Stimulated activated effector memory CD8-positive, alpha-beta T cell treated with anti-CD3 and anti-CD28 coated beads, Interleukin-12 subunit alpha, Interleukin-12 subunit beta, amount 100 ng/mL, for 72 hours (primary cell): ENCODE measurements at regions not wholly inside any gene's neighbourhood (a gene's known extent, or its start where the extent isn't known, plus 50 kb on each side); places are given as distances from the start of the nearest gene placed in this dataset.

ENCODE experiments used
- ATAC-seq: fragments of 150-1000 bp; cut with Tn5 transposase; 2 replicates; pipeline ENCODE4 v1.10.0; 2021
- DNase-seq, 2 donors: peaks; one replicate each; pipeline ENCODE4 v3.0.0; 2021 to 2022; ENCODE audit warnings: low spot score in 2 of 2
- H3K27ac Mint-ChIP-seq: one replicate; pipeline ENCODE4 v1.8.0; 2022; ENCODE audit warnings: mild to moderate bottlenecking, mixed read lengths
- H3K36me3 Mint-ChIP-seq: one replicate; pipeline ENCODE4 v1.8.0; 2022; ENCODE audit warnings: mild to moderate bottlenecking, mixed read lengths
- H3K4me1 Mint-ChIP-seq: one replicate; pipeline ENCODE4 v1.8.0; 2022; ENCODE audit warnings: mixed read lengths
- H3K4me3 Mint-ChIP-seq: one replicate; pipeline ENCODE4 v1.8.0; 2022; ENCODE audit warnings: mild to moderate bottlenecking, mixed read lengths
- H3K9me3 Mint-ChIP-seq: one replicate; pipeline ENCODE4 v1.8.0; 2022; ENCODE audit warnings: mixed read lengths

GRCh38 chr6:112713402-112713801, 366.3 kb downstream of the RFPL4B start:
- Mint-ChIP-seq H3K4me1 (no peaks in the 10 kb centered on the region), H3K4me3 (no peak overlapping the region), H3K36me3 (no peaks in the 10 kb centered on the region), H3K27ac (no peak overlapping the region), H3K9me3 (peaks cover 6% of the 10 kb centered on the region)
- DNase-seq (no peak), ATAC-seq (no peak)

DNA sequence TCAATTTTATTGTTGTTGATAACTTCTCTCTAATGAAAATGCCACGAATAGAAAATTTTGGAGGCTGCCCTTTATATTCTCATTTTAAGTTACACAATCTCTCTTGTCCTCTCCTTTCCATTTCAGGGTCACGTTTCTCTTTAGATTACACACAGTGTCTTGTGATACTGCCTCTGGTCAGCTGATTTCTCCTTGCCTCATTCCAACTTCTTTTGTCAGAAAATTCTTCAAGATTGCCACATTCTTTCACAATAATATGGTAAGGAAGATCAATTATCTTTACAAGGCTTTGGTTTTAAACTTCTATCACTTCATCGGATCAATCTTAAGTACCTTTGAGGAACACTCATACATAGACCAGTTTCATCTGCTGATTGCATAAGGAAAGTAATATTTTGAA, 370.3 kb downstream of the RFPL4B start:
- H3K4me3 Mint-ChIP-seq = no peak overlapping the region

GRCh38 chr6:112717856-112718255, 370.7 kb downstream of the RFPL4B start:
- DNase-seq (no peak), ATAC-seq (no peak)
- Mint-ChIP-seq H3K9me3 (peaks cover 4% of the 10 kb centered on the region), H3K4me3 (no peak overlapping the region), H3K36me3 (no peaks in the 10 kb centered on the region), H3K27ac (no peak overlapping the region), H3K4me1 (no peaks in the 10 kb centered on the region)

More for the DNA sequence above, 370.3 kb downstream of the RFPL4B start:
- Mint-ChIP-seq H3K36me3 (no peaks in the 10 kb centered on the region), H3K27ac (no peak overlapping the region), H3K4me1 (no peaks in the 10 kb centered on the region), H3K9me3 (peaks cover 4% of the 10 kb centered on the region)
- no peak for DNase-seq
- ATAC-seq = no peak

GRCh38 chr6:112725541-112726085, 378.5 kb downstream of the RFPL4B start:
- Mint-ChIP-seq H3K9me3 (peaks cover 6% of the 10 kb centered on the region), H3K36me3 (no peaks in the 10 kb centered on the region), H3K4me1 (no peaks in the 10 kb centered on the region), H3K27ac (no peak overlapping the region), H3K4me3 (no peak overlapping the region)
- no peak for ATAC-seq
- DNase-seq = no peak

DNA sequence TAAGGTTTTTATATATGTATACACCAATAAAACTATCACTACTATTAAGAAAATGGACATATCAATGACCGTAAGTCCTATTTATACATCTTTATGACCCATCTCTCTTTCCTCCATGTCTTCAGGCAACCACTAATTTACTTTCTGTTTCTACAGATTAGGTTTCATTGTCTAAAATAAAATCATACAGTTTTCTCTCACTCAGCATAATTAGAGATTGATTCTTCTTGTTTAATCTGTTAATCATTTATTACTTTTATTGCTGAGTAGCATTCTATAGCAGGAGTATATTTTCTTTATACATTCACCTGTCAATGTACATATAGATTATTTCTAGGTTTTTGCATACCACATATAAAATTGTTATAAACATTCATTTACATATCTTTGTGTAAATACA, 388.0 kb downstream of the RFPL4B start:
- Mint-ChIP-seq H3K4me1 (no peaks in the 10 kb centered on the region), H3K36me3 (no peaks in the 10 kb centered on the region), H3K27ac (no peak overlapping the region), H3K9me3 (peaks cover 21% of the 10 kb centered on the region), H3K4me3 (no peak overlapping the region)
- DNase-seq = no peak
- no peak for ATAC-seq

DNA sequence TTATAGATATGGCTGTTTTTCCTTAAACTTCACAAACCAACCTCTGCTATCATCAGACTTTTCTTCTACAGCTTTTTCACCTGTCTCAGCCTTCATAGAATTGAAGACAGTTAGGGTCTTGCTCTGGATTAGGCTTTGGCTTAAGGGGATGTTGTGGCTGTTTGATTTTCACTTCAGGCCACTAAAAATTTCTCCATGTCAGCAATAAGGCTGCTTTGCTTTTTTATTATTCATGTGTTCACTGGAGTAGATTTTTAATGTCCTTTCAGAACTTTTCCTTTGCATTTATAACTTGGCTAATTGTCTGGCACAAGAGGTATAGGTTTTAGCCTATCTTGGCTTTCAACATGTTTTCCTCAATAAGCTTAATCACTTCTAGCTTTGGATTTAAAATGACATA, 392.6 kb downstream of the RFPL4B start:
- DNase-seq = no peak
- no peaks in the 10 kb centered on the region for H3K36me3 Mint-ChIP-seq

DNA sequence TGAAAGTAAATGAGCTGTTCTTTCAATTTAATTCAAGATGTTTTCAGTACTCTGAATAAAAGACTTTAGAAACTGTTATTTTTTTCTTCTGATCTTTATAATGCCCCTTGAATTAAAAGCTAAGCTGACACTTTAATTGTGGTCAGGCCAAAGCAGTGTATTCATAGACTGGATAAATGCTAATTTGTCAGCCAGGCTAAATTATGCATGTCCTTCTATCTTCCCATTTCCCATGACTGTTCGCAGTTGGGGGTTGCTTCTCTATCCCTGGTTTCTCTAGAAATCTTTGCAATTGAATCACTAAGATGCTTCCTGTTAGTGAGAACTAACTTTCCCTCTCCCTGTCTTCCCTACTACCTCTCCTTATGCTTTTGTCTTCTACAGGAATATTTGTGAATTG, 396.2 kb downstream of the RFPL4B start:
- Mint-ChIP-seq H3K27ac (no peak overlapping the region), H3K4me3 (no peak overlapping the region), H3K36me3 (no peaks in the 10 kb centered on the region), H3K9me3 (peaks cover 3% of the 10 kb centered on the region), H3K4me1 (no peaks in the 10 kb centered on the region)
- no peak for ATAC-seq
- no peak for DNase-seq

More for the DNA sequence above, 392.6 kb downstream of the RFPL4B start:
- Mint-ChIP-seq H3K4me3 (no peak overlapping the region), H3K9me3 (peaks cover 8% of the 10 kb centered on the region), H3K27ac (no peak overlapping the region), H3K4me1 (no peaks in the 10 kb centered on the region)
- ATAC-seq = no peak

DNA sequence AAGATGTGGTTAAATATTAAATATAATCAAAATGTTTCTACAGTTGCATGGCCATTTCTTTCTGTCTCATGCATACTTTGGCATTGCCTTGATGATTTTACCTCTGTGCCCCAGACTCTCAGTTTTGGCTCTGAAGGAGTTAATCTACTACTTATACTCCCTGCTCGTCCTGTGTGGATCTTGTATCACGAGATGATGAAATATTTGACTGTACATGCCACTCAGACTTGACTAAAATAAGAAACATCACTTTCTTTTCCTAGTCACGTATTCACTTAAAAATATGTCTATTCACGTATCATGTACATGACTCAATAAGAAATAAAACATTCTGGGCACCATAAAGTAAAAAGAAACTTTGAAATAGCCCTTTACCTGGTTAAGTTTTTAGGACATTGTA, 397.7 kb downstream of the RFPL4B start:
- no peak overlapping the region for H3K4me3 Mint-ChIP-seq

DNA sequence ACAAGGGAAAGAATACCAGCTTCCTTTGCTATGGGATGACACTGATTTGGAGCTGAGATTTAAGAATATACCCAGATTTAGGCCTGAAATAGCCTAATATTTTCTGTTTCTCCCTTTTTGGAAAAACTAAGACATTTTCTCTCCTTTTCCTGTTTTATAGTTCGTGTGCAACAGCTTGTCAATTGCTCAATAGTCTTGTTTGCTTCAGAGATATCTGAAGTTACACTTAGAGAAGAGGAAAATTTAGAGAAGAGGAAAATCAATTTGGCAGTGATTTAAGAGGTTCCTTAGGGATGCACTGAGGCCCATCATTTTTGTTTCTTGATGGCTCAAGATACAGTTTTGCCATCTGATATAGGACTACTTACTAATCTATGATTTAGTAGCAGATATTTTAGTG, 398.6 kb downstream of the RFPL4B start:
- Mint-ChIP-seq H3K4me3 (no peak overlapping the region), H3K4me1 (no peaks in the 10 kb centered on the region), H3K36me3 (no peaks in the 10 kb centered on the region), H3K27ac (no peak overlapping the region), H3K9me3 (peaks cover 3% of the 10 kb centered on the region)
- DNase-seq (no peak), ATAC-seq (no peak)

More for the DNA sequence above, 397.7 kb downstream of the RFPL4B start:
- no peak for ATAC-seq
- DNase-seq = no peak
- Mint-ChIP-seq H3K36me3 (no peaks in the 10 kb centered on the region), H3K4me1 (no peaks in the 10 kb centered on the region), H3K27ac (no peak overlapping the region), H3K9me3 (peaks cover 3% of the 10 kb centered on the region)

DNA sequence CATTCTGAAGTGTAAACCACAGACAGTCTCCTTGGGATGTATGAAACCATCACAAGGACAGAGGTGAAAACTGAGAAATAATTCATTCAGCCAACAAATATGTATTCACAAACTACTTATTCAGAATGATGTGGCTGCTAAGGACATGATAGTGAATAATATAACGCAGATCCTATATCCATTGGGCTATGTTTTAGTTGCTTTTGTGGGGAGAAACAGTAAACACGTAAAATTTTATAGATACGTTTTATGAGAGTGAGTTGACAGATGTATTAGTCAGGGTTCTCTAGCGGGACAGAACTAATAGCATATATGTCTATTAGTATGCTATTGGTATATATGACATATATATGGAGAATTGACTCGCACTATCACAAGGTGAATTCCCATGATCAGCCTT, 402.5 kb downstream of the RFPL4B start:
- DNase-seq (no peak), ATAC-seq (no peak)
- Mint-ChIP-seq H3K27ac (no peak overlapping the region), H3K4me3 (no peak overlapping the region), H3K4me1 (no peaks in the 10 kb centered on the region), H3K9me3 (peaks cover 7% of the 10 kb centered on the region), H3K36me3 (no peaks in the 10 kb centered on the region)

- H3K27ac Mint-ChIP-seq = no peak overlapping the region
These were observed 405.2 kb downstream of the RFPL4B start for GRCh38 chr6:112752305-112752704.

GRCh38 chr6:112752791-112753190, 405.7 kb downstream of the RFPL4B start:
- Mint-ChIP-seq H3K27ac (no peak overlapping the region), H3K36me3 (no peaks in the 10 kb centered on the region), H3K4me1 (no peaks in the 10 kb centered on the region), H3K4me3 (no peak overlapping the region), H3K9me3 (peaks cover 7% of the 10 kb centered on the region)
- DNase-seq (no peak), ATAC-seq (no peak)

More at GRCh38 chr6:112752305-112752704, 405.2 kb downstream of the RFPL4B start:
- Mint-ChIP-seq H3K9me3 (peaks cover 7% of the 10 kb centered on the region), H3K4me3 (no peak overlapping the region), H3K4me1 (no peaks in the 10 kb centered on the region), H3K36me3 (no peaks in the 10 kb centered on the region)
- DNase-seq = no peak
- no peak for ATAC-seq

- Mint-ChIP-seq H3K36me3 (no peaks in the 10 kb centered on the region), H3K4me3 (no peak overlapping the region), H3K27ac (no peak overlapping the region), H3K4me1 (no peaks in the 10 kb centered on the region), H3K9me3 (peaks cover 9% of the 10 kb centered on the region)
- DNase-seq (no peak), ATAC-seq (no peak)
These were observed 413.7 kb downstream of the RFPL4B start for GRCh38 chr6:112760831-112761230.

DNA sequence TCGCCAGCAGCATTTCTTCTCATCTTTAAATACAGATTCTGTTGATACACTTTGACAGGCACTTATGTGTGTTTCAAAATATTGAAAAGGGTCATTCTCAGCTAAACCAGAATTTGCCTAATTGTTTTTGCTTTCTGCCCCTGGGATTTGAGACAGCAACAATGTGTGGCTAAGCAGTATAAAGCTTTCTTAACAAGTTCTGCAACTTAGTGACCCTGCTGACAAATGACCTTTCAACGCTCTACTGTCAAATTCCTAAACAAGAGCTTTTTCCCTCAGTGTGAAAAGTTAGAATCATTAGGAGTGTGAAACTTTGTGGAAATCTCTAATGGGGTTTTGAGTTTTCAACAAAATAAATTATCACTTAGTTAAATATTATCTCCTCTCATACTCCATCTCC, 414.6 kb downstream of the RFPL4B start:
- Mint-ChIP-seq H3K4me1 (no peaks in the 10 kb centered on the region), H3K27ac (no peak overlapping the region), H3K36me3 (no peaks in the 10 kb centered on the region), H3K9me3 (peaks cover 12% of the 10 kb centered on the region), H3K4me3 (no peak overlapping the region)
- DNase-seq (no peak), ATAC-seq (no peak)

DNA sequence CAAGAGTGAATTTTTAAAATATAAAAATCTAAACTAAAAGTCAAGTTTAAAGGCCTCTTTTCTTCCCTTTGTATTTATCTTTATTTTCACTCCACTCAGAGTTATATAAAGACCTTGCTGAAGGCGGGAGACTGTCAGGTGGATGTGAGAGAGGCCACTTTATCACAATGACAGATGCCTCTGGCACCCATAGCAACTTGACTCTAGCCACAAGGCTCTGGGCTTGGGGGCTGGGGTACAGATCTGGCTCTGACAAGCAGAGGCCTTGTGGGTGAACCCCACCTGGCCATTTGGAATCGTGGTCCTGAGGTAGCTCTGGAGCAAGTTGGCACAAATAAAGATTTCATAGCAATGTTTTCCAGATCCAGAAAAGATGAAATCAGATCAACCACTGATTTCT, 417.2 kb downstream of the RFPL4B start:
- DNase-seq = no peak
- Mint-ChIP-seq H3K36me3 (no peaks in the 10 kb centered on the region), H3K9me3 (peaks cover 18% of the 10 kb centered on the region), H3K4me3 (no peak overlapping the region), H3K4me1 (no peaks in the 10 kb centered on the region), H3K27ac (no peak overlapping the region)
- ATAC-seq = no peak

DNA sequence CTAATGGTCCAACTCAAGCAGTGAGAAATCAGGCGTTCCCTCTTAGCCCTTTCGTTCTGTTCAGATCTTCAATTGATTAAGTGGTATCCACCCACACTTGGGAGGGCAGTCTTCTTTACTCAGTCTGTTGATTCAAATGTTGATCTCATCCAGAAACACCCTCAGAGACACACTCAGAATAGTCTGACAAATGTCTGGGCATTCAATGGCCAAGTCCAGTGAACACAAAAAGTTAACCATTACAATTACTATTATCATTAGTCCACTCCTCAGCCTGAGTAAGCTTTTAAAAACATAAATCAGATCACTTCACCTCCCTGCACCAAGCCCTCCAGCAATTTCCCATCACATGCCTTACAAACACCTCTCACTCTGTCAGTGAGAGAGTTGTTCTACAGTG, 423.2 kb downstream of the RFPL4B start:
- H3K9me3 Mint-ChIP-seq = peaks cover 12% of the 10 kb centered on the region
- no peaks in the 10 kb centered on the region for H3K4me1 Mint-ChIP-seq
- no peak for DNase-seq
- ATAC-seq = no peak
- H3K4me3 Mint-ChIP-seq = no peak overlapping the region
- H3K27ac Mint-ChIP-seq = no peak overlapping the region
- no peaks in the 10 kb centered on the region for H3K36me3 Mint-ChIP-seq

DNA sequence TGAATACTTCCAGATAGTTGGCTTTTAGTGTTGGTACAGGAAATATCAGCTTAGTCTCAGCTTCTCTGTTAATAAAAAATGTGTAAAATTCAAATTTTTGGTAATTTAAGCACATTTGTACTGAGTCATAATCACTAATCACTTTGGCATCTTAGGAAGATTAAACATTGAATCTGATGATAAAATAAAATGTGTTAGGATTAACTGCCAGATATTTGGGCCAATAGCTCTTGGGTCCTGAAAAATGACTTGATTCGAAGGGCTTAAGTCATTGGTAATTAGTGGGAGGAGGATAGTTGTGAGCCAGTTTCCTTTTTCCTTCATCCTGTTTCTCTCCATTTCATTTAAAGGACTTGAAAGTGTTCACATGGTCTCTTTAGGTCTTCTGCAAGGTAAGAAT, 426.1 kb downstream of the RFPL4B start:
- no peak overlapping the region for H3K4me3 Mint-ChIP-seq
- no peak for ATAC-seq
- no peak overlapping the region for H3K27ac Mint-ChIP-seq
- no peaks in the 10 kb centered on the region for H3K4me1 Mint-ChIP-seq
- H3K9me3 Mint-ChIP-seq = peaks cover 8% of the 10 kb centered on the region
- no peak for DNase-seq
- H3K36me3 Mint-ChIP-seq = no peaks in the 10 kb centered on the region
